HFF-Myc (cell line): ENCODE measurements at regions not wholly inside any gene's neighbourhood (a gene's known extent, or its start where the extent isn't known, plus 50 kb on each side); places are given as distances from the start of the nearest gene placed in this dataset.

Experiments
- DNase-seq: peaks from one replicate; pipeline ENCODE4 v3.0.0-alpha.2; 2011; ENCODE audit warnings: low read depth; ENCODE audit errors: extremely low read depth
- H3K4me3 ChIP-seq: replicated peaks from 2 replicates; pipeline ENCODE4 v1.5.1; 2011; ENCODE audit warnings: low read depth, mild to moderate bottlenecking, control low read depth, low read length
- TF ChIP-seq, protein P1 (sequence below): IDR thresholded peaks from 2 replicates; pipeline ENCODE4 v1.5.1; 2012; ENCODE audit warnings: mild to moderate bottlenecking, low read depth, low read length, control low read depth; ENCODE audit errors: missing control alignments

- DNase-seq, result peak; percentile 17
- H3K4me3 ChIP-seq, result peak overlapping the region; percentile 28
- TF ChIP-seq, protein P1, sequence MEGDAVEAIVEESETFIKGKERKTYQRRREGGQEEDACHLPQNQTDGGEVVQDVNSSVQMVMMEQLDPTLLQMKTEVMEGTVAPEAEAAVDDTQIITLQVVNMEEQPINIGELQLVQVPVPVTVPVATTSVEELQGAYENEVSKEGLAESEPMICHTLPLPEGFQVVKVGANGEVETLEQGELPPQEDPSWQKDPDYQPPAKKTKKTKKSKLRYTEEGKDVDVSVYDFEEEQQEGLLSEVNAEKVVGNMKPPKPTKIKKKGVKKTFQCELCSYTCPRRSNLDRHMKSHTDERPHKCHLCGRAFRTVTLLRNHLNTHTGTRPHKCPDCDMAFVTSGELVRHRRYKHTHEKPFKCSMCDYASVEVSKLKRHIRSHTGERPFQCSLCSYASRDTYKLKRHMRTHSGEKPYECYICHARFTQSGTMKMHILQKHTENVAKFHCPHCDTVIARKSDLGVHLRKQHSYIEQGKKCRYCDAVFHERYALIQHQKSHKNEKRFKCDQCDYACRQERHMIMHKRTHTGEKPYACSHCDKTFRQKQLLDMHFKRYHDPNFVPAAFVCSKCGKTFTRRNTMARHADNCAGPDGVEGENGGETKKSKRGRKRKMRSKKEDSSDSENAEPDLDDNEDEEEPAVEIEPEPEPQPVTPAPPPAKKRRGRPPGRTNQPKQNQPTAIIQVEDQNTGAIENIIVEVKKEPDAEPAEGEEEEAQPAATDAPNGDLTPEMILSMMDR, result peak; percentile 58
Observed at GRCh38 chr15:98428253-98428989, 219.9 kb upstream of the IGF1R start.

DNA sequence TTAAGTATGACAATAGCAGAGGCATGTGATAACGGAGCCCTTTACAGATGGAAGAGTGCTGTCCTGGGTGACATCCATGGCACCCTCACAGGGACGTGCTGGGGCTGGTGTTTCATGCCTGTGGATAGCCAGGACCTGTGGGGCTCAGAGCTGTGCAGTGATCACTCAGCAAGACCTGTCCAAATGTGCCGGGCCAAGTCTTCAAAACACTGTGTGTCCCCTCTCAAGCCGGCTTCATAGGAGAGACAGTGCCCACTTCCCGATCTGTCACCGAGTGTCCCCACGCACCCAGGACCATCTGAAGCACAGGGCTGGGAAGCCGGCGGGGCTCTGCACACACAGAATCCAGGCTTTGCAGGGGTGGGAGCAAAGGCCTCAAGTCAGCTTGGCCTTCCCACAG lies 217.2 kb upstream of the IGF1R start:
- no peak for DNase-seq
- TF ChIP-seq, protein P1, result no peak
- no peak overlapping the region for H3K4me3 ChIP-seq

DNA sequence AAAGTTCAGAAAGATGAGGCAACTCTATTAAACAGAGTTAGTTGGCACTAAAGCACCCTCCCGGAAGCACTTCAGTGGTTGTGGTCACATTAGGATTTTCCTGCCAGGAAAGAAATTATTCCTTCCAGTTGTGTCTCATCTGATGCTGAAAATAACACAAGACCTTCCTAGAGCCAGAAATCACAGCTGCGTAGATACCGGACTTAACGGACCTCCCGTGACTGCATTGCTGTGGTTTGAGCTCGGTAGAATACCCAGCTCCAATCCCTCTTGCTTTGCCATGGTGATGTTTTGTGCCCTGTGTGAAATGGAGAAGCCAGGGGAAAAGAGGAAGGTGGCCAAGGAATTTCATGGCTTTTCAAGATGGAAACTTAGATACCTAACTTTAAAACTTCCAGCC lies 215.0 kb upstream of the IGF1R start:
- TF ChIP-seq, protein P1, result no peak
- DNase-seq, result no peak

GRCh38 chr15:98433856-98434255 lies 214.5 kb upstream of the IGF1R start:
- TF ChIP-seq, protein P1, result no peak
- DNase-seq, result no peak
- no peak overlapping the region for H3K4me3 ChIP-seq

More for the DNA sequence above, 215.0 kb upstream of the IGF1R start:
- H3K4me3 ChIP-seq, result no peak overlapping the region

- DNase-seq, result no peak
- TF ChIP-seq, protein P1, result no peak
- no peak overlapping the region for H3K4me3 ChIP-seq
Observed at GRCh38 chr15:98437752-98438151, 210.6 kb upstream of the IGF1R start.

DNA sequence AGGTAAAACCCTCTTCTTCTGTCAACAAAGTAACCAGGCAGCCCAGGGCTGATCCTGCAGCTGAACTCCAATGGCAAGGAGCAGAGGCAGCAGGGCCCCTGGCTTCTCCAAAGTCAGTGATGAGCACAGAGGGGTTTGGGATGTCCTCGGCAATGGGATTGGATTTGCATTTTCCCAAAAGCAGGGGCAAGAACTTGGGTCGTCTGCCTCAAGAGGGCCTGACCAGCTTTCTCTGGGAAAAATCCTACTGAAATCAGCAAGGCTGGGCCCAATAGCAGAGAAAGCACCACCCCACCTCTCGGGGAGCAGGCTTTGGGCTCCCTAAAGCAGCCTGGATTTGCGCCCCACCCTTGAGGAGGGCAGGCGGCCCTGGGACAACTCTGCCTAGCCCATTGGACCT lies 210.0 kb upstream of the IGF1R start:
- DNase-seq, result no peak
- no peak overlapping the region for H3K4me3 ChIP-seq
- TF ChIP-seq, protein P1, result no peak

DNA sequence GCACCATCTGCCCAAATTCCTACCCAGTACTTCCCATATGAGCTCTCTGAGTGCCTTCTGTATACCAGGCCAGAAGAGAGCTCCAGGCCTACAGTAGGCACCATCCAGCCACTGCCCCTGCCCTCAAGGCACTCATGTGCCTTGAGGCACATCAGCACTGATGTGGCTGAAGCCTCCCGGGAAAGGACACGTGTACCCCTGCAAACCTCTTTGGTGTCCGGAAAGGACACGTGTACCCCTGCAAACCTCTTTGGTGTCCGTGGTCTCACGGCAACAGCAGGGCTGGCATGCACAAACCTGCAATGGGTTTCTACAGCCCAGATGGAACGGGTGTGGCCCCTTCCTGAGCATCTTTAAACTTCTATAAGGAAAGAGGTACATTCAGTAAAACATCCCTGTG lies 209.4 kb upstream of the IGF1R start:
- TF ChIP-seq, protein P1, result no peak
- DNase-seq, result no peak
- H3K4me3 ChIP-seq, result no peak overlapping the region
